Right lobe of liver (tissue), 4 donors: ENCODE measurements at regions not wholly inside any gene's neighbourhood (a gene's known extent, or its start where the extent isn't known, plus 50 kb on each side); places are given as distances from the start of the nearest gene placed in this dataset.

Source experiments
- CTCF ChIP-seq, 4 donors: fragments of 200-600 bp in 3 of 4; fragments of 450-650 bp in 1 of 4; IDR thresholded peaks; one replicate each; pipeline versions ENCODE4 v1.5.1 to v1.8.0; 2016 to 2022; ENCODE audit warnings: antibody characterized with exemption in 4 of 4, mild to moderate bottlenecking in 2 of 4
- POLR2A ChIP-seq: fragments of 450-650 bp; IDR thresholded peaks from one replicate; pipeline ENCODE4 v1.6.1; 2017; ENCODE audit warnings: antibody characterized with exemption, mild to moderate bottlenecking
- donor health status: DM: no; HTN: no; CAD: no.
- donor health status: DM: no; HTN: no; CAD: no.
- donor health status: DM: no; HTN: yes; CAD: no.

- TF ChIP-seq POLR2A (no peak), CTCF (IDR thresholded peaks at IDR 0.05) (no peak)
Observed at GRCh38 chr4:17057035-17057434, 158.6 kb upstream of the LDB2 start.
